CD4-positive, alpha-beta memory T cell (primary cell): ENCODE measurements at regions not wholly inside any gene's neighbourhood (a gene's known extent, or its start where the extent isn't known, plus 50 kb on each side); places are given as distances from the start of the nearest gene placed in this dataset.

ENCODE experiments used
- CTCF ChIA-PET: fragments of 350-600 bp; sonication (Branson Sonifier 250); formaldehyde crosslinking; loops from one replicate; lab custom pipeline; 2021; ENCODE audit warnings: inconsistent platforms; ENCODE audit not compliant: partially characterized antibody; lab: Charles Lee
- POLR2A ChIA-PET: fragments of 350-600 bp; sonication (Branson Sonifier 250); formaldehyde crosslinking; loops from one replicate; lab custom pipeline; 2021; ENCODE audit not compliant: partially characterized antibody; lab: Charles Lee
- DNase-seq, 5 donors: peaks; one replicate each; pipeline versions ENCODE4 v3.0.0 to v3.0.0-alpha.2; 2020 to 2022; ENCODE audit warnings: mixed read lengths in 1 of 5
- H3K27ac ChIP-seq: one replicate; pipeline ENCODE4 v1.7.0; 2013; ENCODE audit warnings: low read depth, low read length
- H3K27me3 ChIP-seq: 2 replicates; pipeline ENCODE4 v1.7.0; 2013; ENCODE audit warnings: mild to moderate bottlenecking, low read length, moderate library complexity; ENCODE audit not compliant: insufficient read depth
- H3K36me3 ChIP-seq: 2 replicates; pipeline ENCODE4 v1.7.0; 2013; ENCODE audit warnings: mild to moderate bottlenecking, low read length, moderate library complexity; ENCODE audit not compliant: insufficient read depth
- H3K4me1 ChIP-seq: 2 replicates; pipeline ENCODE4 v1.7.0; 2013; ENCODE audit warnings: mild to moderate bottlenecking, low read length, moderate library complexity; ENCODE audit not compliant: insufficient read depth
- H3K4me3 ChIP-seq, 2 donors: one replicate each; pipeline ENCODE4 v1.7.0; 2013; ENCODE audit warnings: low read length in 2 of 2, mild to moderate bottlenecking in 1 of 2
- H3K9me3 ChIP-seq, 2 donors: one replicate each; pipeline ENCODE4 v1.7.0; 2013; ENCODE audit warnings: low read length in 2 of 2, control low read depth in 1 of 2; ENCODE audit not compliant: control insufficient read depth in 1 of 2
- H3K27ac Mint-ChIP-seq, 7 donors: one replicate each; pipeline ENCODE4 v1.8.0; 2020 to 2021; ENCODE audit warnings: mixed read lengths in 7 of 7, mild to moderate bottlenecking in 6 of 7, inconsistent platforms in 3 of 7, moderate library complexity in 3 of 7
- H3K27me3 Mint-ChIP-seq, 2 donors: one replicate each; pipeline ENCODE4 v1.8.0; 2020 to 2021; ENCODE audit warnings: mixed read lengths in 2 of 2
- H3K36me3 Mint-ChIP-seq, 2 donors: one replicate each; pipeline ENCODE4 v1.8.0; 2020 to 2021; ENCODE audit warnings: mixed read lengths in 2 of 2, inconsistent platforms in 1 of 2, mild to moderate bottlenecking in 1 of 2
- H3K4me1 Mint-ChIP-seq, 4 donors: one replicate each; pipeline ENCODE4 v1.8.0; 2020 to 2021; ENCODE audit warnings: mixed read lengths in 4 of 4, mild to moderate bottlenecking in 1 of 4
- H3K4me3 Mint-ChIP-seq, 8 donors: one replicate each; pipeline ENCODE4 v1.8.0; 2020 to 2021; ENCODE audit warnings: mixed read lengths in 8 of 8, mild to moderate bottlenecking in 7 of 8, moderate library complexity in 6 of 8, inconsistent platforms in 3 of 8
- H3K9me3 Mint-ChIP-seq, 8 donors: one replicate each; pipeline ENCODE4 v1.8.0; 2020 to 2021; ENCODE audit warnings: mixed read lengths in 8 of 8, mild to moderate bottlenecking in 5 of 8, inconsistent platforms in 3 of 8, moderate library complexity in 1 of 8
- intact Hi-C: fragments of 100-400 bp; cut with micrococcal nuclease; formaldehyde crosslinking; loops from one replicate; pipeline ENCODE4 v1.15.1; 2023

GRCh38 chr11:88431675-88432341, 94.3 kb upstream of the CTSC start:
- no peaks in the 10 kb centered on the region for H3K9me3 ChIP-seq
- Mint-ChIP-seq H3K9me3 (peaks cover 0 to 3% (median 0%) of the 10 kb centered on the region in 8 donors), H3K27ac (no peak overlapping the region), H3K27me3 (no peaks in the 10 kb centered on the region), H3K4me3 (peak overlapping the region in 1 of 8 donors; percentile 16), H3K4me1 (peaks cover 0 to 3% (median 1%) of the 10 kb centered on the region in 4 donors), H3K36me3 (peaks cover 0 to 2% of the 10 kb centered on the region in 2 donors)
- H3K36me3 ChIP-seq, result no peaks in the 10 kb centered on the region
- H3K4me3 ChIP-seq, result no peak overlapping the region
- H3K4me1 ChIP-seq, result no peaks in the 10 kb centered on the region
- ChIA-PET CTCF (interaction anchor here (1.3 to 1.6 kb wide), 2 partner anchors 13 to 94 kb away, joined by 3 read pairs; partner anchors contain the start of gene CTSC), POLR2A (interaction anchor here (1.3 kb wide), 1 partner anchor 146 kb away, joined by 3 read pairs; no protein-coding TSS in a partner anchor)
- no peaks in the 10 kb centered on the region for H3K27me3 ChIP-seq
- no peak overlapping the region for H3K27ac ChIP-seq
- no peak for DNase-seq
- intact Hi-C loops, result no loop called here

GRCh38 chr11:88428959-88429358, 91.4 kb upstream of the CTSC start:
- no peak overlapping the region for H3K4me3 Mint-ChIP-seq
- peaks cover 0 to 1% (median 0%) of the 10 kb centered on the region in 8 donors for H3K9me3 Mint-ChIP-seq
- Histone ChIP-seq H3K4me1 (peaks cover 15% of the 10 kb centered on the region), H3K36me3 (no peaks in the 10 kb centered on the region), H3K27me3 (no peaks in the 10 kb centered on the region), H3K9me3 (no peaks in the 10 kb centered on the region), H3K27ac (no peak overlapping the region), H3K4me3 (no peak overlapping the region)
- no peaks in the 10 kb centered on the region for H3K27me3 Mint-ChIP-seq
- CTCF ChIA-PET, result interaction anchor here (1.2 kb wide), 1 partner anchor 101 kb away, joined by 3 read pairs; no protein-coding TSS in a partner anchor
- H3K27ac Mint-ChIP-seq, result no peak overlapping the region
- intact Hi-C loops, result no loop called here
- POLR2A ChIA-PET, result no interaction called here
- peaks cover 7 to 22% (median 9%) of the 10 kb centered on the region in 4 donors for H3K4me1 Mint-ChIP-seq
- no peak for DNase-seq
- H3K36me3 Mint-ChIP-seq, result no peaks in the 10 kb centered on the region

- POLR2A ChIA-PET, result no interaction called here
- H3K36me3 Mint-ChIP-seq, result no peaks in the 10 kb centered on the region
These were observed 90.2 kb upstream of the CTSC start for GRCh38 chr11:88427719-88428118.

GRCh38 chr11:88424881-88425280, 87.3 kb upstream of the CTSC start:
- no peaks in the 10 kb centered on the region for H3K9me3 ChIP-seq
- H3K27me3 ChIP-seq, result no peaks in the 10 kb centered on the region
- Mint-ChIP-seq H3K27ac (peak overlapping the region in 1 of 7 donors; percentile 14), H3K4me1 (peaks cover 28 to 50% (median 38%) of the 10 kb centered on the region in 4 donors), H3K4me3 (peak overlapping the region in 6 of 8 donors; percentile 2 to 71 (median 13)), H3K9me3 (peaks cover 0 to 1% (median 0%) of the 10 kb centered on the region in 8 donors), H3K27me3 (no peaks in the 10 kb centered on the region), H3K36me3 (no peaks in the 10 kb centered on the region)
- ChIA-PET POLR2A (interaction anchor here (0.5 to 1.0 kb wide), 2 partner anchors 9 to 57 kb away, joined by 3 to 4 read pairs; no protein-coding TSS in a partner anchor), CTCF (interaction anchor here (1.4 kb wide), 1 partner anchor 16 kb away, joined by 3 read pairs; no protein-coding TSS in a partner anchor)
- peaks cover 43% of the 10 kb centered on the region for H3K4me1 ChIP-seq
- no peaks in the 10 kb centered on the region for H3K36me3 ChIP-seq
- intact Hi-C loops, result no loop called here
- DNase-seq, result no peak
- H3K27ac ChIP-seq, result no peak overlapping the region
- H3K4me3 ChIP-seq, result no peak overlapping the region

More at GRCh38 chr11:88427719-88428118, 90.2 kb upstream of the CTSC start:
- no peak overlapping the region for H3K4me3 ChIP-seq
- no peaks in the 10 kb centered on the region for H3K27me3 ChIP-seq
- intact Hi-C loops, result no loop called here
- no peaks in the 10 kb centered on the region for H3K9me3 ChIP-seq
- peaks cover 15% of the 10 kb centered on the region for H3K4me1 ChIP-seq
- Mint-ChIP-seq H3K4me3 (no peak overlapping the region), H3K27me3 (no peaks in the 10 kb centered on the region), H3K27ac (no peak overlapping the region), H3K9me3 (peaks cover 0 to 1% (median 0%) of the 10 kb centered on the region in 8 donors), H3K4me1 (peaks cover 7 to 27% (median 14%) of the 10 kb centered on the region in 4 donors)
- CTCF ChIA-PET, result no interaction called here
- no peaks in the 10 kb centered on the region for H3K36me3 ChIP-seq
- no peak for DNase-seq
- H3K27ac ChIP-seq, result no peak overlapping the region

GRCh38 chr11:88421530-88421929, 84.0 kb upstream of the CTSC start:
- Histone ChIP-seq H3K9me3 (no peaks in the 10 kb centered on the region), H3K4me1 (peaks cover 57% of the 10 kb centered on the region), H3K27me3 (no peaks in the 10 kb centered on the region), H3K4me3 (no peak overlapping the region), H3K27ac (no peak overlapping the region), H3K36me3 (no peaks in the 10 kb centered on the region)
- intact Hi-C loops, result no loop called here
- Mint-ChIP-seq H3K4me3 (peak overlapping the region in 7 of 8 donors; percentile 17 to 62 (median 36)), H3K36me3 (no peaks in the 10 kb centered on the region), H3K4me1 (peaks cover 33 to 63% (median 50%) of the 10 kb centered on the region in 4 donors), H3K27me3 (no peaks in the 10 kb centered on the region), H3K9me3 (no peaks in the 10 kb centered on the region), H3K27ac (peak overlapping the region in 6 of 7 donors; percentile 36 to 82 (median 78))
- DNase-seq, result no peak
- ChIA-PET POLR2A (interaction anchor here (1.1 kb wide), 2 partner anchors 12 to 84 kb away, joined by 3 read pairs; partner anchors contain the start of gene CTSC), CTCF (no interaction called here)

GRCh38 chr11:88420165-88420791, 82.7 kb upstream of the CTSC start:
- Mint-ChIP-seq H3K27ac (peak overlapping the region in 1 of 7 donors; percentile 28), H3K36me3 (no peaks in the 10 kb centered on the region), H3K4me1 (peaks cover 40 to 73% (median 53%) of the 10 kb centered on the region in 4 donors), H3K9me3 (no peaks in the 10 kb centered on the region), H3K27me3 (no peaks in the 10 kb centered on the region), H3K4me3 (peak overlapping the region in 2 of 8 donors; percentile 25 to 32)
- Histone ChIP-seq H3K27me3 (no peaks in the 10 kb centered on the region), H3K36me3 (no peaks in the 10 kb centered on the region), H3K9me3 (no peaks in the 10 kb centered on the region), H3K27ac (no peak overlapping the region), H3K4me3 (no peak overlapping the region), H3K4me1 (peaks cover 65% of the 10 kb centered on the region)
- intact Hi-C loops, result no loop called here
- ChIA-PET CTCF (no interaction called here), POLR2A (no interaction called here)
- no peak for DNase-seq

- Histone ChIP-seq H3K36me3 (no peaks in the 10 kb centered on the region), H3K4me3 (no peak overlapping the region), H3K27ac (no peak overlapping the region), H3K4me1 (peaks cover 71% of the 10 kb centered on the region), H3K27me3 (no peaks in the 10 kb centered on the region), H3K9me3 (no peaks in the 10 kb centered on the region)
- Mint-ChIP-seq H3K27me3 (no peaks in the 10 kb centered on the region), H3K27ac (peak overlapping the region in 2 of 7 donors; percentile 47 to 48), H3K36me3 (no peaks in the 10 kb centered on the region), H3K9me3 (no peaks in the 10 kb centered on the region), H3K4me1 (peaks cover 48 to 78% (median 60%) of the 10 kb centered on the region in 4 donors), H3K4me3 (no peak overlapping the region)
- no peak for DNase-seq
- intact Hi-C loops, result no loop called here
- POLR2A ChIA-PET, result interaction anchor here (0.7 kb wide), 1 partner anchor 47 kb away, joined by 6 read pairs; no protein-coding TSS in a partner anchor
- CTCF ChIA-PET, result interaction anchor here (1.2 kb wide), 1 partner anchor 13 kb away, joined by 3 read pairs; no protein-coding TSS in a partner anchor
These were observed 81.0 kb upstream of the CTSC start for GRCh38 chr11:88418508-88418907.
